ENCODE measurements at regions not wholly inside any gene's neighbourhood (a gene's known extent, or its start where the extent isn't known, plus 50 kb on each side); places are given as distances from the start of the nearest gene placed in this dataset.

- Mint-ChIP-seq H3K4me1 (no peaks in the 10 kb centered on the region), H3K27ac (no peak overlapping the region), H3K27me3 (no peaks in the 10 kb centered on the region), H3K9me3 (peaks cover 12% of the 10 kb centered on the region), H3K36me3 (no peaks in the 10 kb centered on the region), H3K4me3 (no peak overlapping the region)
- DNase-seq: no peak
- POLR2A ChIA-PET: no interaction called here
- no peak for ATAC-seq (ENCODE audit: low read depth)
Observed at GRCh38 chr4:115749404-115749803, 636.0 kb upstream of the NDST4 start.

GRCh38 chr4:115740806-115741205 lies 627.4 kb upstream of the NDST4 start:
- no peak overlapping the region for H3K27ac Mint-ChIP-seq
- no peaks in the 10 kb centered on the region for H3K9me3 Mint-ChIP-seq
- no peaks in the 10 kb centered on the region for H3K27me3 Mint-ChIP-seq
- POLR2A ChIA-PET: no interaction called here
- H3K4me3 Mint-ChIP-seq: no peak overlapping the region
- ATAC-seq (ENCODE audit: low read depth) (no peak), DNase-seq (no peak)
- H3K36me3 Mint-ChIP-seq: no peaks in the 10 kb centered on the region
- no peaks in the 10 kb centered on the region for H3K4me1 Mint-ChIP-seq

- Mint-ChIP-seq H3K27ac (no peak overlapping the region), H3K4me1 (no peaks in the 10 kb centered on the region), H3K27me3 (no peaks in the 10 kb centered on the region), H3K36me3 (no peaks in the 10 kb centered on the region), H3K4me3 (no peak overlapping the region), H3K9me3 (peaks cover 6% of the 10 kb centered on the region)
- DNase-seq: no peak
- POLR2A ChIA-PET: no interaction called here
- no peak for ATAC-seq (ENCODE audit: low read depth)
Observed at GRCh38 chr4:115729739-115730266, 616.4 kb upstream of the NDST4 start.

- no peaks in the 10 kb centered on the region for H3K27me3 Mint-ChIP-seq
- no peaks in the 10 kb centered on the region for H3K36me3 Mint-ChIP-seq
- no peaks in the 10 kb centered on the region for H3K4me1 Mint-ChIP-seq
- no peak for DNase-seq
- peaks cover 3% of the 10 kb centered on the region for H3K9me3 Mint-ChIP-seq
- no peak overlapping the region for H3K27ac Mint-ChIP-seq
- H3K4me3 Mint-ChIP-seq: no peak overlapping the region
- ATAC-seq (ENCODE audit: low read depth): no peak
- POLR2A ChIA-PET: no interaction called here
Observed at GRCh38 chr4:115723621-115724020, 610.2 kb upstream of the NDST4 start.

GRCh38 chr4:115720611-115721010 lies 607.2 kb upstream of the NDST4 start:
- Mint-ChIP-seq H3K4me3 (no peak overlapping the region), H3K27me3 (no peaks in the 10 kb centered on the region), H3K4me1 (no peaks in the 10 kb centered on the region), H3K9me3 (peaks cover under 1% of the 10 kb centered on the region), H3K36me3 (no peaks in the 10 kb centered on the region), H3K27ac (no peak overlapping the region)
- DNase-seq (no peak), ATAC-seq (ENCODE audit: low read depth) (no peak)
- POLR2A ChIA-PET: no interaction called here

GRCh38 chr4:115711575-115711974 lies 598.2 kb upstream of the NDST4 start:
- POLR2A ChIA-PET: no interaction called here
- no peaks in the 10 kb centered on the region for H3K36me3 Mint-ChIP-seq
- peaks cover 2% of the 10 kb centered on the region for H3K9me3 Mint-ChIP-seq
- no peak for DNase-seq
- peaks cover 1% of the 10 kb centered on the region for H3K27me3 Mint-ChIP-seq
- H3K4me1 Mint-ChIP-seq: no peaks in the 10 kb centered on the region
- H3K27ac Mint-ChIP-seq: no peak overlapping the region
- ATAC-seq (ENCODE audit: low read depth): no peak
- no peak overlapping the region for H3K4me3 Mint-ChIP-seq

- POLR2A ChIA-PET: no interaction called here
- H3K27me3 Mint-ChIP-seq: no peaks in the 10 kb centered on the region
- DNase-seq: no peak
- no peaks in the 10 kb centered on the region for H3K4me1 Mint-ChIP-seq
- no peak for ATAC-seq (ENCODE audit: low read depth)
- no peak overlapping the region for H3K27ac Mint-ChIP-seq
- H3K36me3 Mint-ChIP-seq: no peaks in the 10 kb centered on the region
- H3K4me3 Mint-ChIP-seq: no peak overlapping the region
- H3K9me3 Mint-ChIP-seq: no peaks in the 10 kb centered on the region
Observed at GRCh38 chr4:115688961-115689360, 575.5 kb upstream of the NDST4 start.

GRCh38 chr4:115687052-115687755 lies 573.8 kb upstream of the NDST4 start:
- no peak for ATAC-seq (ENCODE audit: low read depth)
- H3K27ac Mint-ChIP-seq: no peak overlapping the region
- no peaks in the 10 kb centered on the region for H3K27me3 Mint-ChIP-seq
- no peaks in the 10 kb centered on the region for H3K9me3 Mint-ChIP-seq
- DNase-seq: no peak
- no peaks in the 10 kb centered on the region for H3K4me1 Mint-ChIP-seq
- H3K36me3 Mint-ChIP-seq: no peaks in the 10 kb centered on the region
- no peak overlapping the region for H3K4me3 Mint-ChIP-seq
- POLR2A ChIA-PET: no interaction called here

GRCh38 chr4:115678425-115678941 lies 565.1 kb upstream of the NDST4 start:
- no peak overlapping the region for H3K27ac Mint-ChIP-seq
- no peaks in the 10 kb centered on the region for H3K4me1 Mint-ChIP-seq
- no peaks in the 10 kb centered on the region for H3K27me3 Mint-ChIP-seq
- H3K4me3 Mint-ChIP-seq: no peak overlapping the region
- no peak for DNase-seq
- ATAC-seq (ENCODE audit: low read depth): no peak
- no peaks in the 10 kb centered on the region for H3K36me3 Mint-ChIP-seq
- POLR2A ChIA-PET: no interaction called here
- peaks cover 3% of the 10 kb centered on the region for H3K9me3 Mint-ChIP-seq

- no peaks in the 10 kb centered on the region for H3K27me3 Mint-ChIP-seq
- no peaks in the 10 kb centered on the region for H3K4me1 Mint-ChIP-seq
- no peak for ATAC-seq (ENCODE audit: low read depth)
- no peak for DNase-seq
- no peak overlapping the region for H3K4me3 Mint-ChIP-seq
- no peaks in the 10 kb centered on the region for H3K36me3 Mint-ChIP-seq
- POLR2A ChIA-PET: no interaction called here
- H3K9me3 Mint-ChIP-seq: peaks cover 3% of the 10 kb centered on the region
- H3K27ac Mint-ChIP-seq: no peak overlapping the region
Observed at GRCh38 chr4:115675719-115676118, 562.3 kb upstream of the NDST4 start.

GRCh38 chr4:115674485-115674884 lies 561.1 kb upstream of the NDST4 start:
- no peaks in the 10 kb centered on the region for H3K36me3 Mint-ChIP-seq
- ATAC-seq (ENCODE audit: low read depth): no peak
- H3K4me3 Mint-ChIP-seq: no peak overlapping the region
- H3K27ac Mint-ChIP-seq: no peak overlapping the region
- H3K9me3 Mint-ChIP-seq: peaks cover 3% of the 10 kb centered on the region
- H3K27me3 Mint-ChIP-seq: no peaks in the 10 kb centered on the region
- DNase-seq: no peak
- POLR2A ChIA-PET: no interaction called here
- H3K4me1 Mint-ChIP-seq: no peaks in the 10 kb centered on the region

GRCh38 chr4:115671581-115671980 lies 558.2 kb upstream of the NDST4 start:
- ATAC-seq (ENCODE audit: low read depth): no peak
- no peak overlapping the region for H3K27ac Mint-ChIP-seq
- POLR2A ChIA-PET: no interaction called here
- no peaks in the 10 kb centered on the region for H3K36me3 Mint-ChIP-seq
- no peaks in the 10 kb centered on the region for H3K9me3 Mint-ChIP-seq
- H3K4me1 Mint-ChIP-seq: no peaks in the 10 kb centered on the region
- H3K4me3 Mint-ChIP-seq: no peak overlapping the region
- DNase-seq: no peak
- no peaks in the 10 kb centered on the region for H3K27me3 Mint-ChIP-seq

- Mint-ChIP-seq H3K27me3 (no peaks in the 10 kb centered on the region), H3K4me3 (no peak overlapping the region)
Observed at GRCh38 chr4:115670930-115671329, 557.5 kb upstream of the NDST4 start.

GRCh38 chr4:115668396-115668795 lies 555.0 kb upstream of the NDST4 start:
- Mint-ChIP-seq H3K36me3 (no peaks in the 10 kb centered on the region), H3K4me3 (no peak overlapping the region), H3K27ac (no peak overlapping the region), H3K27me3 (no peaks in the 10 kb centered on the region), H3K4me1 (no peaks in the 10 kb centered on the region), H3K9me3 (no peaks in the 10 kb centered on the region)
- POLR2A ChIA-PET: no interaction called here
- ATAC-seq (ENCODE audit: low read depth) (no peak), DNase-seq (no peak)

More at GRCh38 chr4:115670930-115671329, 557.5 kb upstream of the NDST4 start:
- H3K9me3 Mint-ChIP-seq: no peaks in the 10 kb centered on the region
- no peak overlapping the region for H3K27ac Mint-ChIP-seq
- H3K36me3 Mint-ChIP-seq: no peaks in the 10 kb centered on the region
- ATAC-seq (ENCODE audit: low read depth) (no peak), DNase-seq (no peak)
- H3K4me1 Mint-ChIP-seq: no peaks in the 10 kb centered on the region
- POLR2A ChIA-PET: no interaction called here
